Fibroblast of lung (primary cell): ENCODE measurements at regions not wholly inside any gene's neighbourhood (a gene's known extent, or its start where the extent isn't known, plus 50 kb on each side); places are given as distances from the start of the nearest gene placed in this dataset.

Experiments
- EZH2 ChIP-seq: IDR thresholded peaks from 2 replicates; pipeline ENCODE4 v1.5.1; 2012; ENCODE audit warnings: low read length, control low read depth, mild to moderate bottlenecking; ENCODE audit errors: missing control alignments
- TF ChIP-seq, protein P1 (sequence below), 2 donors: IDR thresholded peaks in 1 of 2; conservative IDR thresholded peaks in 1 of 2; 1 replicate in 1 of 2; 2 replicates in 1 of 2; pipeline ENCODE4 v1.5.1; 2011 to 2012; ENCODE audit warnings: low read length in 2 of 2, control low read depth in 1 of 2, inconsistent platforms in 1 of 2, low read depth in 1 of 2, mild to moderate bottlenecking in 1 of 2

GRCh38 chr3:110756705-110757104, 314.9 kb upstream of the NECTIN3 start:
- TF ChIP-seq, protein P1, sequence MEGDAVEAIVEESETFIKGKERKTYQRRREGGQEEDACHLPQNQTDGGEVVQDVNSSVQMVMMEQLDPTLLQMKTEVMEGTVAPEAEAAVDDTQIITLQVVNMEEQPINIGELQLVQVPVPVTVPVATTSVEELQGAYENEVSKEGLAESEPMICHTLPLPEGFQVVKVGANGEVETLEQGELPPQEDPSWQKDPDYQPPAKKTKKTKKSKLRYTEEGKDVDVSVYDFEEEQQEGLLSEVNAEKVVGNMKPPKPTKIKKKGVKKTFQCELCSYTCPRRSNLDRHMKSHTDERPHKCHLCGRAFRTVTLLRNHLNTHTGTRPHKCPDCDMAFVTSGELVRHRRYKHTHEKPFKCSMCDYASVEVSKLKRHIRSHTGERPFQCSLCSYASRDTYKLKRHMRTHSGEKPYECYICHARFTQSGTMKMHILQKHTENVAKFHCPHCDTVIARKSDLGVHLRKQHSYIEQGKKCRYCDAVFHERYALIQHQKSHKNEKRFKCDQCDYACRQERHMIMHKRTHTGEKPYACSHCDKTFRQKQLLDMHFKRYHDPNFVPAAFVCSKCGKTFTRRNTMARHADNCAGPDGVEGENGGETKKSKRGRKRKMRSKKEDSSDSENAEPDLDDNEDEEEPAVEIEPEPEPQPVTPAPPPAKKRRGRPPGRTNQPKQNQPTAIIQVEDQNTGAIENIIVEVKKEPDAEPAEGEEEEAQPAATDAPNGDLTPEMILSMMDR (conservative IDR thresholded peaks at IDR 0.05 in 1 of 2, IDR thresholded peaks at IDR 0.05 in 1 of 2; ENCODE audit: low read depth in 1 of 2, low read length in 2 of 2) = no peak
- TF ChIP-seq EZH2 = no peak
